K562 (cell line): ENCODE measurements at regions not wholly inside any gene's neighbourhood (a gene's known extent, or its start where the extent isn't known, plus 50 kb on each side); places are given as distances from the start of the nearest gene placed in this dataset.

ENCODE experiments used
- BACH1 ChIP-seq: fragments of 200-800 bp; sonication (Bioruptor generic); IDR thresholded peaks from 2 replicates; pipeline ENCODE4 v1.6.1; 2016; ENCODE audit warnings: missing genetic modification characterization, missing compliant biosample characterization
- EZH2 ChIP-seq: IDR thresholded peaks from 2 replicates; pipeline ENCODE4 v1.6.1; 2012; ENCODE audit warnings: low read depth, mild to moderate bottlenecking, inconsistent platforms, low read length, borderline replicate concordance
- PPARD ChIP-seq: fragments of 250-450 bp; sonication (Bioruptor Pico); IDR thresholded peaks from 2 replicates; pipeline ENCODE4 v1.8.0; 2022; ENCODE audit warnings: inconsistent platforms, mild to moderate bottlenecking, moderate library complexity
- PTBP1 ChIP-seq: fragments of 200-400 bp; formaldehyde crosslinking; IDR thresholded peaks from 2 replicates; pipeline ENCODE4 v1.6.1; 2017; ENCODE audit warnings: low read depth, low read length
- TF ChIP-seq, protein P1 (sequence below), 3 experiments: IDR thresholded peaks in 2 of 3; conservative IDR thresholded peaks in 1 of 3; 2 replicates each; pipeline ENCODE4 v1.5.1; 2011 to 2012; ENCODE audit warnings: low read length in 3 of 3, mild to moderate bottlenecking in 3 of 3, control low read depth in 2 of 3, improper control_type of control experiment in 1 of 3, inconsistent platforms in 1 of 3, low read depth in 1 of 3, mixed read lengths in 1 of 3, moderate library complexity in 1 of 3; ENCODE audit not compliant: insufficient read depth in 2 of 3

- TF ChIP-seq PPARD (CRISPR knock-in tag), result no peak
- TF ChIP-seq PTBP1, result no peak
- TF ChIP-seq EZH2, result no peak
- TF ChIP-seq BACH1 (tag), result no peak
- TF ChIP-seq, protein P1, sequence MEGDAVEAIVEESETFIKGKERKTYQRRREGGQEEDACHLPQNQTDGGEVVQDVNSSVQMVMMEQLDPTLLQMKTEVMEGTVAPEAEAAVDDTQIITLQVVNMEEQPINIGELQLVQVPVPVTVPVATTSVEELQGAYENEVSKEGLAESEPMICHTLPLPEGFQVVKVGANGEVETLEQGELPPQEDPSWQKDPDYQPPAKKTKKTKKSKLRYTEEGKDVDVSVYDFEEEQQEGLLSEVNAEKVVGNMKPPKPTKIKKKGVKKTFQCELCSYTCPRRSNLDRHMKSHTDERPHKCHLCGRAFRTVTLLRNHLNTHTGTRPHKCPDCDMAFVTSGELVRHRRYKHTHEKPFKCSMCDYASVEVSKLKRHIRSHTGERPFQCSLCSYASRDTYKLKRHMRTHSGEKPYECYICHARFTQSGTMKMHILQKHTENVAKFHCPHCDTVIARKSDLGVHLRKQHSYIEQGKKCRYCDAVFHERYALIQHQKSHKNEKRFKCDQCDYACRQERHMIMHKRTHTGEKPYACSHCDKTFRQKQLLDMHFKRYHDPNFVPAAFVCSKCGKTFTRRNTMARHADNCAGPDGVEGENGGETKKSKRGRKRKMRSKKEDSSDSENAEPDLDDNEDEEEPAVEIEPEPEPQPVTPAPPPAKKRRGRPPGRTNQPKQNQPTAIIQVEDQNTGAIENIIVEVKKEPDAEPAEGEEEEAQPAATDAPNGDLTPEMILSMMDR (IDR thresholded peaks at IDR 0.05 in 2 of 3, conservative IDR thresholded peaks at IDR 0.05 in 1 of 3; ENCODE audit: insufficient read depth in 2 of 3, low read depth in 1 of 3, low read length in 3 of 3), result no peak
Measured at GRCh38 chr2:21836719-21837118, 713.0 kb downstream of the TDRD15 start.
